Occipital lobe (tissue), 1 donor: ENCODE measurements at regions not wholly inside any gene's neighbourhood (a gene's known extent, or its start where the extent isn't known, plus 50 kb on each side); places are given as distances from the start of the nearest gene placed in this dataset.

Experiments
- DNase-seq: peaks from one replicate; lab custom pipeline; 2025; lab: John Stamatoyannopoulos, UW

- no peak for DNase-seq
These were observed 122.3 kb upstream of the BACE2 start for GRCh38 chr21:41045534-41046268.

DNA sequence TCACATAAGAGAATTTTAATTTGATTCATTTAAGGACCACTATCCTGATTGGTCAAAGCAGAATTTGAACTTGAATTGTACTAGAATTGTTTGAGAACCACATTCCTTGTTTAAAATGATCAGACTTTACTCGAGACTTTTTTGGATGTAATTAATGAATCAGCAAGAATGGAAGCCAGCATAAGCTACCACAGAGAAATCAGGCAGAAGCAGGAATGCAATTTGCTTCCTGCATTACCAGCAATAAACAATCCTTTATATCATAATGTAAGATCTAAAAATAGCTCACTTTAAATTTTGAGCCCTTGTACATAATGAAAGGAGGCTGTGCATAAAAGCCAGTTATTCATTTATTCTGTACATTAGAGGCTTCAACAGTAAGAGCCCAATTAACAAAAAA is 119.8 kb upstream of the BACE2 start:
- no peak for DNase-seq

DNA sequence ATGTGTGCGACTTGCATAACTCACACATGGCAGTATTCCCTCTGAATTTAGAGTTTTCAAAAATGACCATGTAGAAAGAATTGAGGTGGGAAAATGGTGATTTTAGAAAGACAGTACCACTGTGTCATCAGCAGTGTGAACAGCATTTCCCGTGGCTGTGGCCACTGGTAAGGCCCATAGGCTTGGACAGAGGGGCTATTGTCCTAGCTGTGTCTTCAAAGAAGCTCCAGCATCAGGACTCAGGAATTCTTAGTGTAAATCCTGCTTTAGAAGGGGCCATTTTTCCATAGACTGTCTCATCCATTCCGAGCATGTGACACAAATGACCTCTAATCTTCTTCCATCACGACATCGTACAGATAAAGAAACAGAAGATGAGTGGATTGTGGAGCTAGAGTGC is 119.3 kb upstream of the BACE2 start:
- DNase-seq: no peak

DNA sequence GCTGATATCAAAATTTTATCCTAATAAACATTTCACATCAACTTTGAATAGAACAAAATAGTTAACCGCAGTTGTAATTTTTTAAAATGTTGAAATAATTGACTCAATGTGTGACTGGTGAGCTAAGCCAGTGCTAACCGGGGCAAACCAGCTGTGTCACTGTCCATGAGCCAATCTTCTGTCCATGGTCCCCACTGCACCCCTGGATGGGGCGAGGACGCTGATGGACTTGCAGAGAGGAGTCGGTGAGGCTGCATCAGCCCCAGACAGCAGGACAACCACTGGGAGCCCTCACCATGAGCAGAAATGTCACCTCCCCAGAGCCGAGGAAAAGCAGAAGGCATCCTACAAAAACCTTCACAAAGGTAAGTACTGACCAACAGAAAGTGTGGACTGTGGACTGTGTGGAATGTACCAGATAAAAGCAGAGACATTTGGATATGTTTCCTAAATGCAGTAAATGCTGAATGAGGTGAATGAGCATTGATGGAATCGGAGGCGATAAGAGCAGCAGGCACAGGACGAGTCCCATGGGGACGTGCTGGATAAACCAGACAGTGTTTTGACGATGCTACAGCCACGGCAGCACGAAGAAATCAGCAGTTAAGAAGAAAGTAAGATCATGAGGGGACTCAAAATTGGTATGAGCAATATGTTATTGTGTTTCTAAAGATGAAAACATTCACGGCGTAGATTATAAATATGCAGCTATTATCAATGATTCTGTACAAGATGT is 115.0 kb upstream of the BACE2 start:
- no peak for DNase-seq

DNA sequence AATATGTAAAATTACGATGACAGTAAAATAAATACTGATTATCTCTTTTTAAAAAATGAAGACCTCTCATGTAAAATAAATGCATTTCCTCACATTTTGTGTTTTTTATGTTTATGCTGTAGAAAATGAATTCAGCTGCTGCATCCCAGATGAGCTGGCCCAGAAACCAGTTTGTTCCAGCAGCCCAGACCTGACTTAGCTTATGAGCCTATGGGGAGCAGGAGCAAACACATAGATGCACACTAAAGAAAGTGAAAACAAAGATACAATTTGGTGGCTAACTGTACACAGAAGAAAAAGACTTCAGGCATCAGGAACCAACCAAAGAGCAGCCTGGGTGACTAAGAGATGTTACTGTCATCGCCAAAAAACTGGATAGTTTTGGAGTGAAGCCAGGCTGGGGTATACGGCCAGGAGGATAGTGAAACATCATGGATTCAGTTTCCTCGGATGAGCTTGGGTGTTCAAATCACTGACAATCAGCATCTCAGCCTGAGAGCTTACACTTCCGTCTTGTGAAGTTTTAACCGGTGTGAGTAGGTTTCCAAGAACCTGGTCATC is 113.9 kb upstream of the BACE2 start:
- no peak for DNase-seq

GRCh38 chr21:41055266-41055665 is 112.7 kb upstream of the BACE2 start:
- DNase-seq: no peak

- no peak for DNase-seq
These were observed 108.1 kb upstream of the BACE2 start for GRCh38 chr21:41059871-41060270.

GRCh38 chr21:41061701-41062100 is 106.3 kb upstream of the BACE2 start:
- DNase-seq: no peak

DNA sequence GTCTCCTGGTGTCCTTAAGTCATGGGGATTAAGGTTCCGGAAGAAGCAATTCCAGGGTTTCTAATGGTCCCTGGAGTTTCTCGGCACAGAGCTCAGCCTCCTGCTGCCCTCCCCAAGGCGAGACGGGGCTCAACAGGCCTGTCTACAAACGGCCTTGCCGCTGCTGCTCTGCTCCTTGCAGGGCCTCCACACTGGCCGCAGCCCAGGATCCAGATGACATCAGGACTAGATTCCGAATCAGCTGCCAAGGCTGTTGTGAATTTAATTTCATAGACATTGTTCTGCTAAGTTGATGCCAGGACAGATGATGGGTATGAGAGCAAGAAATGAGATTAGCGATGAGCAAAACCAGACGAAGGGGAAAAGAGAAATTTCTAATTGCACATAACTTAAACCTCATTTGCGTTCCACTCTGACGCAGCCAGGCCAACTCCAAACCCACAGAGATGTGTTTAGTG is 103.6 kb upstream of the BACE2 start:
- DNase-seq: no peak

DNA sequence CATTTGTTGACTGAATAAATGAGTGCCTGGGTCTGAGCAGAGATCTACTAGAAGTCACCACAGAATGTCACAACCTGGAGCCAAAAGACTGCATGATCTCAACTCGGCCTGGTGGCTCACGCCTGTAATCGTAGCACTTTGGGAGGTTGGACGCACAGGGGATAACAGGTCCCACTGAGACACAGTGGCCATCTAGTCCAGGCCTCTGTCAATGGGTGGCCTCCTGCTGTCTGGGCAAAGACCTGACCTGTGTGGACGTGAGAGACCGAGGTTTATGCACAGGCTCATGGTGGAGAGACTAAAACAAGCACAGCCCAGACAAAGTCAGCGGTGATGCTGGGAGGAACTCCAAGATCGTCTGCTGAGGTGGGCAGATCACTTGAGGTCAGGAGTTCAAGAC is 103.0 kb upstream of the BACE2 start:
- no peak for DNase-seq

- no peak for DNase-seq
These were observed 102.4 kb upstream of the BACE2 start for GRCh38 chr21:41065539-41065938.

GRCh38 chr21:41066086-41066938 is 101.6 kb upstream of the BACE2 start:
- no peak for DNase-seq

- DNase-seq: no peak
These were observed 100.3 kb upstream of the BACE2 start for GRCh38 chr21:41067709-41068108.

DNA sequence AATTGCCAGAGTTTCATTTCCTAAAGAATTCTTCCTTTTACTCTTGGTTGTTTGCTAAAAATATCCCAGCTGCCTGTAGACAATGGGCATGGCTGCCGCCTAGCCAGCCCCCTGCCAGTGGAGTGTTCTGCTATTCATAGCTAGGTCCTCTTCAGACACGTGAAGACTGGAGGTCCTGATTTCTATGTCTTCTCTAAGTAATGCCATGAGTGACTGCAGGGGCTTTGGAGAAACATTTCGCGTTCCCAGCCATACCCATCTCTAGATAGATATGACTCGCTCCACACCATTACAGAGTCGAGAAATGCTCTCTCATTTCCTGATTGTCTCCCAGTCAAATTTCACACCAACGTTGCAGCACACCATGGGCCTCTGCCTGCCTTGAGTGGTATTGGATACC is 99.5 kb upstream of the BACE2 start:
- no peak for DNase-seq

- peak; percentile 76 for DNase-seq
These were observed 98.9 kb upstream of the BACE2 start for GRCh38 chr21:41068967-41069642.

- DNase-seq: no peak
These were observed 97.7 kb upstream of the BACE2 start for GRCh38 chr21:41070284-41070683.

DNA sequence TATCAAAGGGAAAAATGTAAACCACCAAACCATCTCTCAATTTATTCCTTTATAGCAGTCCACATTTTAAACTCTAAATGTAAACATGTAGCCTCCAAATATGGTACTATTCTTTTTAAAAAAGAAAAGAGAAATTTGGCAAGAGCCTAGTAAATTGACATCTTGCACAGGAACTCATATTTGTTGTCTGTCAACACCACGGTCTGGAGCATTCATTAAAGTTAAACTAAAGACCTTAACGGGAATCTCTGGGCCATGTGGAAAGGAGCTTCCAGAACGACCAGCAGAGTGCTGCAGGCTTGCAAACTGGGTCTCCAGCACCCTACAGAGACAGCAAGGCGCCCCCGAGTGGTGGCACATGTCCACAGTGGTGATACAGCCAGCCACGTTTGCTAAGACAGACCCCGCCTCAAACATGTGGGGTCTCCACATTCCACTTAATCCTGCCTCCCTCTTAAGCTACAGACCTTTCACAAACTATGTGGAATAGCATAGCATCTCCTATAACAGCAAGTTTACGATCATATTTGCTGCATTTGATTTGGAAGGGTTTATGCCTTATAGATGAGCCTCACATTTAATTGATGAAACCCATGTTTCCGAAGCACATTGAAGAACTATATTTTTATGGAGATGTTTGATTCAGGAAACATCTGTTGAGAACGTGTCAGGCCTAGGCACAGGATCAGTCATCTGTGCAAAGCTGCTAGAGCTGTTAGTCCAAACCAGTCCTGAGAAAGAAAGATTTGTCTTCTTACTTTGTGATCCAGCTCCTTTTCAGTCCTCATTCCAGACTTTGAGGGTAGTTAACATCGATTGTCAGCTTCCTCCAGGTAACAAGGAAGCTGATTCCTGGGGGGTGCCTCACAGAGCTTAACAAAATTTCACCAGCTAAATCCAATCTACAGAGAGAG is 96.4 kb upstream of the BACE2 start:
- no peak for DNase-seq

GRCh38 chr21:41073558-41073957 is 94.4 kb upstream of the BACE2 start:
- no peak for DNase-seq

GRCh38 chr21:41074396-41075184 is 93.4 kb upstream of the BACE2 start:
- DNase-seq: no peak
